ENCODE measurements at regions not wholly inside any gene's neighbourhood (a gene's known extent, or its start where the extent isn't known, plus 50 kb on each side); places are given as distances from the start of the nearest gene placed in this dataset.

- TF ChIP-seq, protein P1, sequence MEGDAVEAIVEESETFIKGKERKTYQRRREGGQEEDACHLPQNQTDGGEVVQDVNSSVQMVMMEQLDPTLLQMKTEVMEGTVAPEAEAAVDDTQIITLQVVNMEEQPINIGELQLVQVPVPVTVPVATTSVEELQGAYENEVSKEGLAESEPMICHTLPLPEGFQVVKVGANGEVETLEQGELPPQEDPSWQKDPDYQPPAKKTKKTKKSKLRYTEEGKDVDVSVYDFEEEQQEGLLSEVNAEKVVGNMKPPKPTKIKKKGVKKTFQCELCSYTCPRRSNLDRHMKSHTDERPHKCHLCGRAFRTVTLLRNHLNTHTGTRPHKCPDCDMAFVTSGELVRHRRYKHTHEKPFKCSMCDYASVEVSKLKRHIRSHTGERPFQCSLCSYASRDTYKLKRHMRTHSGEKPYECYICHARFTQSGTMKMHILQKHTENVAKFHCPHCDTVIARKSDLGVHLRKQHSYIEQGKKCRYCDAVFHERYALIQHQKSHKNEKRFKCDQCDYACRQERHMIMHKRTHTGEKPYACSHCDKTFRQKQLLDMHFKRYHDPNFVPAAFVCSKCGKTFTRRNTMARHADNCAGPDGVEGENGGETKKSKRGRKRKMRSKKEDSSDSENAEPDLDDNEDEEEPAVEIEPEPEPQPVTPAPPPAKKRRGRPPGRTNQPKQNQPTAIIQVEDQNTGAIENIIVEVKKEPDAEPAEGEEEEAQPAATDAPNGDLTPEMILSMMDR (IDR thresholded peaks at IDR 0.05; ENCODE audit: low read length, missing control alignments): no peak
- no peak for DNase-seq (ENCODE audit: low read depth)
- no peak overlapping the region for H3K4me3 ChIP-seq (replicated peaks; ENCODE audit: low read depth, low read length)
Observed at GRCh38 chr5:85681871-85682270, 935.9 kb upstream of the COX7C start.

DNA sequence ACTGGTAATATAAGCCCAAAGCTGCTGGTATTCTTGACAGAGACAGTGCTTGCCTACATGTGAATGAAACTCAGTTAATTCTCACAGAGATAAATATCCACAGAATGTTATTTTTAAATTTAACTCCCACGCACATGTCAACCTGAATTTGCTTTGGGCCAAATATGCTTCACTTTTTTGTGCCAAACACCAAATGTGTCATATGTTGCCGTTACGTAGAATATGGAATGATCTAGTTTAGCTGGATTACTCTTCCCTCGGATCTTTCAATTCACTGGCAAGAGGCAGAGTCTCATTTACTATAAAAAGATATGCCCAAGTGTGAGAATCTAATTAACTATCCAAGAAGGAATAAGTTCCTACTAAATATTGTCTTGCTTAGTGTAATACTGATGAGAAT is 933.4 kb upstream of the COX7C start:
- TF ChIP-seq, protein P1 (IDR thresholded peaks at IDR 0.05; ENCODE audit: low read length, missing control alignments): no peak
- H3K4me3 ChIP-seq (replicated peaks; ENCODE audit: low read depth, low read length): no peak overlapping the region
- no peak for DNase-seq (ENCODE audit: low read depth)

- no peak overlapping the region for H3K4me3 ChIP-seq (replicated peaks; ENCODE audit: low read depth, low read length)
- DNase-seq (ENCODE audit: low read depth): no peak
- TF ChIP-seq, protein P1 (IDR thresholded peaks at IDR 0.05; ENCODE audit: low read length, missing control alignments): no peak
Observed at GRCh38 chr5:85703296-85703695, 914.4 kb upstream of the COX7C start.

DNA sequence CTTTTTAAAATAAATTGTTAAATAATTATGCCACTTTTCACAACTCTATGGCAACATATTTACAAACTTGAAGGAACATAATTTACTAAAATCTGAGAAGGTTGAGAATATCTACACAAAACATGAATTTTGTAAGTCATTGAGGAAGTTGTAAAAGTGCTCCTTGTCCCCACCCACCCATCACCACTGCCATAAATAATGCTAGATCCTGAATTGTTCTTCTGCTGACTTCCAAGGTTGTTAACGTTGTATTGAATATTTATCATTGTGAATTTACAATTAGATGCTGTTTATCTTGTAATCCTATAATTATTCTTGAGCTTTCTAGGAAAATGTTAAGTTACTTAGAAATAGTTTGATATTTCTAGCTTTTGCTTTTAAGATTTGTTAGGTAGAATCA is 908.0 kb upstream of the COX7C start:
- TF ChIP-seq, protein P1 (IDR thresholded peaks at IDR 0.05; ENCODE audit: low read length, missing control alignments): no peak
- no peak for DNase-seq (ENCODE audit: low read depth)
- no peak overlapping the region for H3K4me3 ChIP-seq (replicated peaks; ENCODE audit: low read depth, low read length)

- TF ChIP-seq, protein P1 (IDR thresholded peaks at IDR 0.05; ENCODE audit: low read length, missing control alignments): no peak
- no peak overlapping the region for H3K4me3 ChIP-seq (replicated peaks; ENCODE audit: low read depth, low read length)
- DNase-seq (ENCODE audit: low read depth): no peak
Observed at GRCh38 chr5:85716344-85717202, 901.2 kb upstream of the COX7C start.

DNA sequence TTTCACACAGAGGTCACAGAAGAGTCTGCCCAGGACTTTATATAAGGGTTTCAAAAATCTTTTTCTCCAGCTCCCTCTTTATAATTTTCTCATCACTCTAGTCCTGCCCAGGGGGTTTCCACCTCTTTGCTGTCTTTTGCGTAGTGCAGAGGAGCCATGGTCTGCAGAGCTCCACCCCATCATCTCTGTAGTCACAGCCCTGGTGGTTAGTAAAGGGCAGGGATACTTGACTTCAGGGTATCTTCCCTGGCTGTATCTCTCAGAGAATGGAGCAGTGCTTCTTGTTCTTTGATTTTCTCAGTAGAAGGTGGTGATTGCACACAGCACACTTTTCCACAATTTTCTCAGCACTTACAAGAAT is 900.6 kb upstream of the COX7C start:
- DNase-seq (ENCODE audit: low read depth): no peak
- TF ChIP-seq, protein P1 (IDR thresholded peaks at IDR 0.05; ENCODE audit: low read length, missing control alignments): no peak

DNA sequence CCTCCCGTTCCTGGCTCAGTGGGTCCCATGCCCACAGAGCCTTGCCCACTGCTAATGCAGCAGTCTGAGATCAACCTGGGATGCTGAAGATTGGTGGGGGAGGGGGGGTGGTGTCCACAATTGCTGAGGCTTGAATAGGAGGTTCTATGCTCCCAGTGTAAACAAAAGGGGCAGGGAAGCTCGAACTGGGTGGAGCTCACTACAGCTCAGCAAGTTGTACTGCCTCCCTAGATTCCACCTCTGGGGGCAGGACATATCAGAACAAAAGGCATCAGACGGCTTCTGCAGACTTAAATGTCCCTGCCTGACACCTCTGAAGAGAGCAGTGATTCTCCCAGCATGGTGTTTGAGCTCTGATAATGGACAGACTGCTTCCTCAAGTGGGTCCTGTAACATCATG is 885.6 kb upstream of the COX7C start:
- TF ChIP-seq, protein P1 (IDR thresholded peaks at IDR 0.05; ENCODE audit: low read length, missing control alignments): no peak
- H3K4me3 ChIP-seq (replicated peaks; ENCODE audit: low read depth, low read length): no peak overlapping the region
- DNase-seq (ENCODE audit: low read depth): no peak

More for the DNA sequence above, 900.6 kb upstream of the COX7C start:
- no peak overlapping the region for H3K4me3 ChIP-seq (replicated peaks; ENCODE audit: low read depth, low read length)
